ENCODE measurements at regions not wholly inside any gene's neighbourhood (a gene's known extent, or its start where the extent isn't known, plus 50 kb on each side); places are given as distances from the start of the nearest gene placed in this dataset.

DNA sequence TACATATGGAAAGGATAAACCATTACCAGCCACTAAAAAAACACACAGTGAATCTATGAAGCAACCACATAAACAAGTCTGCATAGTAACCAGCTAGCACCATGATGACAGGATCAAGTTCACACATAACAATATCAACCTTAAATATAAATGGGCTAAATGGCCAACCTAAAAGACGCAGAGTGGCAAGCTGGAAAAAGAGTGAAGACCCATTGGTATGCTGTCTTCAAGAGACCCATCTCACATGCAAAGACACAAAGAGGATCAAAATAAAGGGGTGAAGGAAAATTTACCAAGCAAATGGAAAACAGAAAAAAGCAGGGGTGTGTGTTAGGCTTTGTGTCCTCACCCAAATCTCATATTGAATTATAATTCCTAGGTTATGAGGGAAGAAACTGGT lies 909.2 kb downstream of the EPHA7 start:
- no peaks in the 10 kb centered on the region for H3K4me1 ChIP-seq (ENCODE audit: control insufficient read depth, insufficient read depth, low read length)
- H3K9ac ChIP-seq (ENCODE audit: control insufficient read depth, insufficient read depth, low read length), result no peak overlapping the region
- BruUV-seq (replicated peaks), result no TSS peak
- no peak overlapping the region for H3K27ac ChIP-seq (ENCODE audit: control insufficient read depth, insufficient read depth)
- H3K27me3 ChIP-seq (replicated peaks in 1 of 2; ENCODE audit: control insufficient read depth in 2 of 2, insufficient read depth in 2 of 2, low read length in 1 of 2), result no peaks in the 10 kb centered on the region
- 0% methylated on average over 1 of the region's 1 CpG for WGBS (ENCODE audit: insufficient coverage, insufficient replicate concordance, low lambda C conversion rate, missing lambda C conversion rate)
- no peaks in the 10 kb centered on the region for H3K9me3 ChIP-seq (replicated peaks; ENCODE audit: control insufficient read depth, insufficient read depth, low read length)
- FAIRE-seq (no peak), ATAC-seq (no peak), DNase-seq (ENCODE audit: low read depth, low spot score) (no peak)
- H3K79me2 ChIP-seq (ENCODE audit: control insufficient read depth, insufficient read depth, low read length), result no peaks in the 10 kb centered on the region
- RAD21 ChIA-PET (ENCODE audit: unreplicated experiment), result no interaction called here
- intact Hi-C loops (cut with micrococcal nuclease; ENCODE audit: unreplicated experiment), result no loop called here
- H3K36me3 ChIP-seq (ENCODE audit: control insufficient read depth in 2 of 2, insufficient read depth in 2 of 2, low read length in 1 of 2), result no peaks in the 10 kb centered on the region
- POLR2A ChIA-PET, result no interaction called here
- H2AFZ ChIP-seq (ENCODE audit: control insufficient read depth, low read depth, low read length), result no peak overlapping the region
- no peak overlapping the region for H3K4me3 ChIP-seq
- CTCF ChIA-PET, result no interaction called here
- H4K20me1 ChIP-seq (ENCODE audit: control insufficient read depth, insufficient read depth), result no peaks in the 10 kb centered on the region
- no peak overlapping the region for H3K4me2 ChIP-seq (ENCODE audit: control insufficient read depth, insufficient read depth)
- TF ChIP-seq IKZF2 (IDR thresholded peaks at IDR 0.05), result no peak
- TF ChIP-seq RAD51 (IDR thresholded peaks at IDR 0.05), result no peak
- TF ChIP-seq, protein P1, sequence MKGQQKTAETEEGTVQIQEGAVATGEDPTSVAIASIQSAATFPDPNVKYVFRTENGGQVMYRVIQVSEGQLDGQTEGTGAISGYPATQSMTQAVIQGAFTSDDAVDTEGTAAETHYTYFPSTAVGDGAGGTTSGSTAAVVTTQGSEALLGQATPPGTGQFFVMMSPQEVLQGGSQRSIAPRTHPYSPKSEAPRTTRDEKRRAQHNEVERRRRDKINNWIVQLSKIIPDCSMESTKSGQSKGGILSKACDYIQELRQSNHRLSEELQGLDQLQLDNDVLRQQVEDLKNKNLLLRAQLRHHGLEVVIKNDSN (IDR thresholded peaks at IDR 0.05; ENCODE audit: borderline replicate concordance, extremely low read length, insufficient read depth, low read depth, low read length), result no peak
- TF ChIP-seq, protein P2, sequence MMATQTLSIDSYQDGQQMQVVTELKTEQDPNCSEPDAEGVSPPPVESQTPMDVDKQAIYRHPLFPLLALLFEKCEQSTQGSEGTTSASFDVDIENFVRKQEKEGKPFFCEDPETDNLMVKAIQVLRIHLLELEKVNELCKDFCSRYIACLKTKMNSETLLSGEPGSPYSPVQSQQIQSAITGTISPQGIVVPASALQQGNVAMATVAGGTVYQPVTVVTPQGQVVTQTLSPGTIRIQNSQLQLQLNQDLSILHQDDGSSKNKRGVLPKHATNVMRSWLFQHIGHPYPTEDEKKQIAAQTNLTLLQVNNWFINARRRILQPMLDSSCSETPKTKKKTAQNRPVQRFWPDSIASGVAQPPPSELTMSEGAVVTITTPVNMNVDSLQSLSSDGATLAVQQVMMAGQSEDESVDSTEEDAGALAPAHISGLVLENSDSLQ (IDR thresholded peaks at IDR 0.05), result no peak
- SMC1A ChIA-PET (ENCODE audit: uncharacterized antibody, unreplicated experiment), result no interaction called here
- in situ Hi-C loops (cut with MboI), result no loop called here

- no peaks in the 10 kb centered on the region for H3K27me3 ChIP-seq (replicated peaks in 1 of 2; ENCODE audit: control insufficient read depth in 2 of 2, insufficient read depth in 2 of 2, low read length in 1 of 2)
- no peaks in the 10 kb centered on the region for H3K9me3 ChIP-seq (replicated peaks; ENCODE audit: control insufficient read depth, insufficient read depth, low read length)
- no peak overlapping the region for H3K4me2 ChIP-seq (ENCODE audit: control insufficient read depth, insufficient read depth)
- BruUV-seq (replicated peaks), result no TSS peak
- no peak overlapping the region for H2AFZ ChIP-seq (ENCODE audit: control insufficient read depth, low read depth, low read length)
- POLR2A ChIA-PET, result no interaction called here
- FAIRE-seq, result no peak
- H3K36me3 ChIP-seq (ENCODE audit: control insufficient read depth in 2 of 2, insufficient read depth in 2 of 2, low read length in 1 of 2), result no peaks in the 10 kb centered on the region
- H3K79me2 ChIP-seq (ENCODE audit: control insufficient read depth, insufficient read depth, low read length), result no peaks in the 10 kb centered on the region
- intact Hi-C loops (cut with micrococcal nuclease; ENCODE audit: unreplicated experiment), result no loop called here
- RAD21 ChIA-PET (ENCODE audit: unreplicated experiment), result no interaction called here
- TF ChIP-seq MXI1 (IDR thresholded peaks at IDR 0.05; ENCODE audit: low read depth, low read length) (no peak), JUNB (IDR thresholded peaks at IDR 0.05) (no peak), HDAC2 (IDR thresholded peaks at IDR 0.05) (no peak), BHLHE40 (IDR thresholded peaks at IDR 0.05; ENCODE audit: borderline replicate concordance in 1 of 2, low read depth in 2 of 2, low read length in 1 of 2) (no peak), PAX8 (IDR thresholded peaks at IDR 0.05) (no peak), STAT1 (conservative IDR thresholded peaks at IDR 0.05) (no peak)
- no peak overlapping the region for H3K27ac ChIP-seq (ENCODE audit: control insufficient read depth, insufficient read depth)
- no peaks in the 10 kb centered on the region for H4K20me1 ChIP-seq (ENCODE audit: control insufficient read depth, insufficient read depth)
- 37% methylated on average over 3 of the region's 3 CpGs for WGBS (ENCODE audit: insufficient coverage, insufficient replicate concordance, low lambda C conversion rate, missing lambda C conversion rate)
- no peaks in the 10 kb centered on the region for H3K4me1 ChIP-seq (ENCODE audit: control insufficient read depth, insufficient read depth, low read length)
- CTCF ChIA-PET, result no interaction called here
- DNase-seq (ENCODE audit: low read depth, low spot score), result no peak
- ATAC-seq, result no peak
- SMC1A ChIA-PET (ENCODE audit: uncharacterized antibody, unreplicated experiment), result no interaction called here
- H3K4me3 ChIP-seq, result no peak overlapping the region
- H3K9ac ChIP-seq (ENCODE audit: control insufficient read depth, insufficient read depth, low read length), result no peak overlapping the region
- in situ Hi-C loops (cut with MboI), result no loop called here
Observed at GRCh38 chr6:92507552-92507951, 911.8 kb downstream of the EPHA7 start.

All from GM12878 (cell line).